ENCODE measurements at regions not wholly inside any gene's neighbourhood (a gene's known extent, or its start where the extent isn't known, plus 50 kb on each side); places are given as distances from the start of the nearest gene placed in this dataset.

DNA sequence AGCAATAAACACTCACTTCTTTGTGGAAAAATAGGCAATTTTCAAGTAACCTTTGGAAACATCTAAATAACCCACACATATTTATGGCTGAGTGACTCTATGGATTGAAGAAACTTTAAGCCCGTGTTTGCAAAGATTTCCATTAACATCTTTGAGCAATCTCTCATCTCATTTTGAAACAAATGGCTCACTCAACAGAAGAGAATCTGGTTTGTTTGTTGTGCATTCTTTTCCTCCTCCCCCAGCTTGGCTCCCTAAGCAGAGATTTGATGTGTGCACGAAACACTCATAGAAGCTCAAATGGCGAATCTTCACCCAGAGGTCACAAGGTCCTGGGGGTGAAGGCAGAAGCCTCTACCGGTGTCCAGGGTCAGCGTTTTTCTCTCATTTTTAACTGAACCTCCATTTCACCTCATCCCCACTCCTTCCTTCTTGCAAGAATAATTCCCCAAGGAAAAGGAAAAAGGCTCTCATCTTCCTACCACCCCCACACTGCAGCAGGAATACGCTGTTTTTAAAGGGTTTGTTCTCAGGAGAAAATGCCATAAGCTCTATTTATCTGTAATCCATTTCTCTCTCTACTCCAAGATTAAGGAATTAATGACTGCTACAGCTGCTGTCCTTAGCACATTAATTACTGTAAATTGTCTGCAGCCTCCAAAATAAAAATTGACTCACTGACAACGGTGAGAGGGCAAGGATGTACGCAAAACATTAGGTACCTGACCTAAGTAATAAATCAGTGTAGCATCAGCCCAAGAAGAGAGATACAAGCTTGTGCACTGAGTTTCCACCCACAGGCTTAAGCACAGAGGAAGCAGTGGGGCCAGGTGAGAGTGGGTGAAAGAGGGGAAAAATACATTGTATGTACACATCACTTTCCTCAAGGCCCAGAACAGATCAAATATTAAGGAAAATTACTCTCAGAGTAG, 307.6 kb upstream of the NOCT start:
- no peak for TF ChIP-seq TAF1 (IDR thresholded peaks at IDR 0.05; ENCODE audit: low read depth, low read length)
- no peak for TF ChIP-seq POLR2A (IDR thresholded peaks at IDR 0.05; ENCODE audit: low read depth, low read length)
- no peak for TF ChIP-seq POLR2AphosphoS5 (IDR thresholded peaks at IDR 0.05; ENCODE audit: low read depth, low read length)
- TF ChIP-seq SPI1 (IDR thresholded peaks at IDR 0.05; ENCODE audit: low read depth, low read length) = no peak
- no peak for TF ChIP-seq PAX5 (IDR thresholded peaks at IDR 0.05; ENCODE audit: insufficient read depth, low read length, severe bottlenecking)
- no peak for TF ChIP-seq POU2F2 (IDR thresholded peaks at IDR 0.05; ENCODE audit: low read depth, low read length)

Data from GM12891 (cell line).